Breast epithelium (tissue), 4 donors: ENCODE measurements at regions not wholly inside any gene's neighbourhood (a gene's known extent, or its start where the extent isn't known, plus 50 kb on each side); places are given as distances from the start of the nearest gene placed in this dataset.

Experiments used
- DNase-seq, 2 donors: peaks; one replicate each; pipeline ENCODE4 v3.0.0-alpha.2; 2019; ENCODE audit warnings: low spot score in 2 of 2
- H3K27ac ChIP-seq, 2 donors: fragments of 200-600 bp; sonication (generic) in 1 of 2; one replicate each; pipeline ENCODE4 v1.5.1; 2016 to 2019; ENCODE audit warnings: mild to moderate bottlenecking in 1 of 2
- H3K27me3 ChIP-seq, 2 donors: fragments of 200-600 bp; sonication (generic) in 1 of 2; one replicate each; pipeline versions ENCODE4 v1.5.1 to v1.6.0; 2017 to 2019; ENCODE audit warnings: control low read depth in 1 of 2, mild to moderate bottlenecking in 1 of 2
- H3K36me3 ChIP-seq: fragments of 200-600 bp; one replicate; pipeline ENCODE4 v1.5.1; 2019
- H3K4me1 ChIP-seq, 2 donors: fragments of 200-600 bp; sonication (generic); one replicate each; pipeline ENCODE4 v1.5.1; 2016 to 2019; ENCODE audit warnings: control low read depth in 1 of 2
- H3K4me3 ChIP-seq, 3 donors: fragments of 200-600 bp; sonication (generic); 1 replicate in 2 of 3; 2 replicates in 1 of 3; pipeline ENCODE4 v1.5.1; 2016 to 2019; ENCODE audit warnings: mild to moderate bottlenecking in 3 of 3, moderate library complexity in 2 of 3
- H3K9me3 ChIP-seq, 2 donors: fragments of 200-600 bp; sonication (generic) in 1 of 2; one replicate each; pipeline ENCODE4 v1.5.1; 2016 to 2019; ENCODE audit warnings: control low read depth in 1 of 2
- POLR2A ChIP-seq: fragments of 450-650 bp; IDR thresholded peaks from one replicate; pipeline ENCODE4 v1.6.1; 2016; ENCODE audit warnings: antibody characterized with exemption, mild to moderate bottlenecking, moderate library complexity
- POLR2AphosphoS5 ChIP-seq, 3 donors: sonication (generic); formaldehyde crosslinking; IDR thresholded peaks; one replicate each; pipeline ENCODE4 v1.6.1; 2017; ENCODE audit warnings: antibody characterized with exemption in 3 of 3
- intact Hi-C: fragments of 100-400 bp; cut with DNase I; formaldehyde crosslinking; loops from one replicate; pipeline ENCODE4 v1.15.1; 2023; ENCODE audit warnings: low total_unique reads
- TF ChIP-seq, protein P1 (sequence below), 3 donors: fragments of 450-650 bp; IDR thresholded peaks; one replicate each; pipeline ENCODE4 v1.5.1; 2016 to 2017; ENCODE audit warnings: antibody characterized with exemption in 3 of 3, mild to moderate bottlenecking in 3 of 3, moderate library complexity in 3 of 3

DNA sequence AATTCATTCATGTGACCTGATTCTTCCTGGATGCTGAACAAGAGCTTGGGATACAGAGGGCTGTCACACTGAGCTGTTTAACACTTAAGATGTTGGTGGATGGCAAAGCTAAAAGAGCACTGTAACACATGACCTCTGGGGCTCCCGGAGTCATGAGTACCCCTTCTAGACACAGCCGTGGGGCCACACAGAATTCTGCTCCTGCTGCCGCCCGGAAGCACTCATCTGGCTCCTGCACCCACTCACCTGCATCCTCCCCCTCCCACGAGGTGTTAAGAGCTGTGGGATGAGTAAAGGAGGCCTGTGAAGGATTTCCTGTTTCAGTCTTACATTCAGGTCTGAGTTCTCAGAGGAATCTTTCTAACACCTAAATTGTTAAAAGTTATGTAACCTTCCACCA lies 78.0 kb upstream of the SSTR1 start:
- no peaks in the 10 kb centered on the region for H3K9me3 ChIP-seq
- H3K4me3 ChIP-seq = no peak overlapping the region
- H3K27me3 ChIP-seq = no peaks in the 10 kb centered on the region
- TF ChIP-seq POLR2AphosphoS5 (IDR thresholded peaks at IDR 0.05) (no peak), POLR2A (no peak)
- TF ChIP-seq, protein P1, sequence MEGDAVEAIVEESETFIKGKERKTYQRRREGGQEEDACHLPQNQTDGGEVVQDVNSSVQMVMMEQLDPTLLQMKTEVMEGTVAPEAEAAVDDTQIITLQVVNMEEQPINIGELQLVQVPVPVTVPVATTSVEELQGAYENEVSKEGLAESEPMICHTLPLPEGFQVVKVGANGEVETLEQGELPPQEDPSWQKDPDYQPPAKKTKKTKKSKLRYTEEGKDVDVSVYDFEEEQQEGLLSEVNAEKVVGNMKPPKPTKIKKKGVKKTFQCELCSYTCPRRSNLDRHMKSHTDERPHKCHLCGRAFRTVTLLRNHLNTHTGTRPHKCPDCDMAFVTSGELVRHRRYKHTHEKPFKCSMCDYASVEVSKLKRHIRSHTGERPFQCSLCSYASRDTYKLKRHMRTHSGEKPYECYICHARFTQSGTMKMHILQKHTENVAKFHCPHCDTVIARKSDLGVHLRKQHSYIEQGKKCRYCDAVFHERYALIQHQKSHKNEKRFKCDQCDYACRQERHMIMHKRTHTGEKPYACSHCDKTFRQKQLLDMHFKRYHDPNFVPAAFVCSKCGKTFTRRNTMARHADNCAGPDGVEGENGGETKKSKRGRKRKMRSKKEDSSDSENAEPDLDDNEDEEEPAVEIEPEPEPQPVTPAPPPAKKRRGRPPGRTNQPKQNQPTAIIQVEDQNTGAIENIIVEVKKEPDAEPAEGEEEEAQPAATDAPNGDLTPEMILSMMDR (IDR thresholded peaks at IDR 0.05) = no peak
- no peak for DNase-seq
- H3K27ac ChIP-seq = no peak overlapping the region
- no peaks in the 10 kb centered on the region for H3K36me3 ChIP-seq
- H3K4me1 ChIP-seq = no peaks in the 10 kb centered on the region
- intact Hi-C loops = no loop called here

DNA sequence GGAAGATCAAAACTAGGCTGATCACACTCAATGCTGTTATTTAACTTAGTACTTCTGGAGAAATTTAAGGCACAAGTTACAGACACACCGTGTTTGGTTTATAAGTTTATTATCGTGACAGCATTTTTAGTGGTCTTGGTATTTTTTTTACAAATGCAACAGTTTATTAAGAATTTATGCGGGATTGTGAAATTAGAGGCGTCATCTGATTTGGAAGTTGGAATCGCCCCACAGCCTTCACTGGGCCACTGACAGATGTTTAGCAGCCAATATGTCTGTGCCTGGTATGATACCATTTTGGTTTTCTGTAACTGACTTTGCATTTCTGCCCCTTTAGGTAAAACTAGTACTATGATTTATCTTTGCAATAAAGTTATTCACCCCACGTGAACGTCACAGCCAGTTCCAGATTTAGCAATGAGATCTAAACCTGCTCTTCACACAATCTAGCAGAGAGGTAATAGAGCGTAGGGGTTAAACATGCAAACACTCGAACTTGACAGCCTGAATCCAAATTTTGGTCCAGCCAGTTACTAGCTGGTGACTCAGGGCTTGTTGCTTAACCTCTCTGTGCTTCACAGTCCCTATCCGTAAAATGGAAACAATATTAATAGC lies 73.2 kb upstream of the SSTR1 start:
- H3K4me3 ChIP-seq = no peak overlapping the region
- no peaks in the 10 kb centered on the region for H3K36me3 ChIP-seq
- no peaks in the 10 kb centered on the region for H3K27me3 ChIP-seq
- TF ChIP-seq, protein P1 (IDR thresholded peaks at IDR 0.05) = no peak
- no peak for TF ChIP-seq POLR2AphosphoS5 (IDR thresholded peaks at IDR 0.05)
- no peak for TF ChIP-seq POLR2A
- intact Hi-C loops = no loop called here
- no peak overlapping the region for H3K27ac ChIP-seq
- no peak for DNase-seq
- no peaks in the 10 kb centered on the region for H3K4me1 ChIP-seq
- no peaks in the 10 kb centered on the region for H3K9me3 ChIP-seq

DNA sequence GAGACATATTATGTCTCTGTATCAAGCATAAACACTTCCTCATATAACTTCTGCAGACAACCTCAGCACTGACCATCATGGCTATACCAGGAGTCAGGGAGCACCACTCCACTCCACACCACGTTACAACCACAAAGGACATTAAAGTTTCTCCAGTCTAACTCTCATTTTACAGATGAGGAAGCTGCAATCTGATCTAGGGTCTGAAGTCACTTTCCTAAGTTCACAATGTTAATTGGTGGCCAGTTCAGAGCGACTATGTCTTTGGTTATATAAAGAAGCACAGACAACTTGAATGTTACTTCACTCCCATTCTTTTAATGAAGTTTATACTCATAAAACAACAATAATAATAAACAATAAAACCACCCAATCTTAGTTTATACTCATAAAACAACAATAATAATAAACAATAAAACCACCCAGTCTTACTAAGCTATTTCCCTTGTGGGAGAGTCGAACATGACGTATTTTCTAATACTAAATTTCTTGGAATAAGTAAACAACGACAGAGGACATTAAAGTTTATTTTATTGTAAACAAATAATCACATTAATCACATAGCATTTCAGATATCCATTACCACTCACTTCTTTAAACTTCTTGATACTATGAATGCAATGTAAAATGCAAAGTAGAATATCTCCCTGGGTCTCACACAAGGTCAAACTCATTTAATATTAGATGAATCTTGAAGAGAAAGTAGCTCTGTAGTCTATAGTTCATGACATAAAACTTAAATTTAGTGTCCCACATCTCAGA lies 72.4 kb upstream of the SSTR1 start:
- no peak for DNase-seq
- TF ChIP-seq, protein P1 (IDR thresholded peaks at IDR 0.05) = no peak
- no peak for TF ChIP-seq POLR2AphosphoS5 (IDR thresholded peaks at IDR 0.05)
- TF ChIP-seq POLR2A = no peak
- Histone ChIP-seq H3K27me3 (no peaks in the 10 kb centered on the region), H3K4me1 (no peaks in the 10 kb centered on the region), H3K27ac (no peak overlapping the region), H3K36me3 (no peaks in the 10 kb centered on the region), H3K4me3 (no peak overlapping the region), H3K9me3 (no peaks in the 10 kb centered on the region)
- intact Hi-C loops = no loop called here

DNA sequence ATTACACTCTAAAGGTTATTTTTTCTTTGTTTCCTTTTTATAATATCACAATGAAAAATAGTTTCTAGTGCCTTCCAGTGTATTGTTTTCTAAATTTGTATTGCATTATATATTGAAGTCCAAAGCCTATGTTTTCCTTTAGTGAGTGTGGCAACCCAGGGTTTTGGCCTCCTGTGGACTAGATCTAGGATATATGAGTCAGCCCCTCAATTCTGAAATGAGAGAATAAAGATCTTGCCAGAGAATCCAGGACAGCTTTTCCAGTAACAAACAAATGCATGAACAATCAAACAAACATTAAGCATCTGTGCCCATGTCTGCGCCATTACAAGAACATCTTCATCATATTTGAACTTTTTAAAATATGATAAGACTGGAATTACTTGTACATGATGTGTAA lies 70.7 kb upstream of the SSTR1 start:
- intact Hi-C loops = no loop called here
- Histone ChIP-seq H3K27ac (no peak overlapping the region), H3K4me1 (no peaks in the 10 kb centered on the region), H3K27me3 (no peaks in the 10 kb centered on the region), H3K9me3 (no peaks in the 10 kb centered on the region), H3K4me3 (no peak overlapping the region), H3K36me3 (no peaks in the 10 kb centered on the region)
- DNase-seq = no peak
- TF ChIP-seq, protein P1 (IDR thresholded peaks at IDR 0.05) = no peak
- TF ChIP-seq POLR2AphosphoS5 (IDR thresholded peaks at IDR 0.05) = no peak
- no peak for TF ChIP-seq POLR2A

DNA sequence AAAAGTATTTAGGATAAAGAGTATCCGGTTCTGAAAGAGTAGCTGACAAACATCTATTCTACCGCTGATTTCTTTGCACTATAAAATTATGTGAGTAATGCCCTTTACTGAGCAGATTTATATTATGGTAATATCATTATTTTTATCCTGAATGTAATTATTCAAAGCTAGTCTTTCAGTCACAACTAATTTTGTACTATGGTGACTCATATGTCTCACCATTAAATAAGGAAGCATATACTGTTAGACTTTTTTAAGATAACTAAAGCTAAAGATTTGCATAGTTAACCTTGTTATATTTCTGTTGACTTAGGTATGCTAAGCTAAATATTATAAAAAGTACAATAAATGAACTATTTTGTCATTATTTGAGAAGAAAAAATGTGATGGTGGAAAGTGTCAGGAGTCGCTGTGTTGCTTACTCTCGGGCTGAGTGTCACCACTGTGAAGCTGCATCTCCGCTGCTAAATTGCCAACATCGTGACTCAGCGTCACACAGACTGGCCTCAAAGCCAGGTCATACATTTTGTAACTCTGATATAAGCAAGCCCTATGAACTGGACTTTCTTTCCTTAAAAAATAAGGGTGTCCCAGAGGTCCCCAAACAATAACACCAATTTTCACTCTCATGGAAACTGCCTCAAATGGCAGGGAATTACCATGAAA lies 69.1 kb upstream of the SSTR1 start:
- intact Hi-C loops = no loop called here
- no peak for DNase-seq
- TF ChIP-seq POLR2A = no peak

More for the DNA sequence above, 69.1 kb upstream of the SSTR1 start:
- Histone ChIP-seq H3K27me3 (no peaks in the 10 kb centered on the region), H3K27ac (no peak overlapping the region), H3K4me1 (no peaks in the 10 kb centered on the region), H3K36me3 (no peaks in the 10 kb centered on the region), H3K9me3 (no peaks in the 10 kb centered on the region), H3K4me3 (no peak overlapping the region)
